ENCODE measurements at regions not wholly inside any gene's neighbourhood (a gene's known extent, or its start where the extent isn't known, plus 50 kb on each side); places are given as distances from the start of the nearest gene placed in this dataset.

DNA sequence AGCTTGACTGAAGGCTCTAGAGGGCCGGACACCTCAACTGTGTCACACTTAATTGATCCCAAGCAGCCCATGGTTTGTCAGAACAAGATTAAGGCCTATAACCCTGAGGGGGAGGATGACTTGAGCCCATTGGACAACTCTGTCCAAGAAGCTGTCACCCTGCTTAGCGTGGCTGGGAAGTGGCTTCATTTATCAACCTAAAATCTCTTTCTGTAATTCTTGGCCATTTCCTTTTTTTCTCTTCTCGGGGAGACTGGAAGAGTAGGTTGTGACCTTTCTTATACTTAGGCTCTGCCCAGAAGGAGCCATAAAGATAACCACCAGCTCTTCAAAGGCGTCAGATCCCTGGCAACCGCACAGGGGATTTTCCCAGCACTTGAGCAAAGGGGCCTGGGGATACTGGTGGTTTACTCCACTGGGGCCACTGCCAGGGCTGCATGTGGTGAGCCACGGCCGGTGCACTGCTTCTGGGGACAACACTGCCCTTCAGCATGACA, 265.5 kb downstream of the CYRIA start:
- no peaks in the 10 kb centered on the region for H3K9me3 ChIP-seq (ENCODE audit: control insufficient read depth, low read depth, low read length)
- no peaks in the 10 kb centered on the region for H3K9me3 Mint-ChIP-seq
- H3K23me2 ChIP-seq (ENCODE audit: insufficient read length, low read depth, low read length, poor library complexity, severe bottlenecking): no peaks in the 10 kb centered on the region
- no peak overlapping the region for H2BK15ac ChIP-seq (ENCODE audit: low read depth, low read length)
- H3K4me3 Mint-ChIP-seq: no peak overlapping the region
- H3K27me3 ChIP-seq (ENCODE audit: insufficient read depth, low read length): no peaks in the 10 kb centered on the region
- H2BK5ac ChIP-seq (ENCODE audit: insufficient read length, low read length): no peak overlapping the region
- WGBS (ENCODE audit: extremely low coverage, insufficient read length, low lambda C conversion rate): no CpG with 5 or more reads among the region's 7 CpGs
- H4K5ac ChIP-seq (ENCODE audit: insufficient read length, low read depth, low read length): no peak overlapping the region
- H3T11ph ChIP-seq (ENCODE audit: low read length): no peak overlapping the region
- H3K27ac Mint-ChIP-seq: no peak overlapping the region
- no peak overlapping the region for H2BK20ac ChIP-seq (ENCODE audit: low read depth, low read length, poor library complexity, severe bottlenecking)
- H3K4me2 ChIP-seq (ENCODE audit: insufficient read depth, insufficient read length, low read length): no peak overlapping the region
- H4K20me1 ChIP-seq (ENCODE audit: control insufficient read depth, insufficient read depth, insufficient read length): no peaks in the 10 kb centered on the region
- no peak overlapping the region for H2BK12ac ChIP-seq (ENCODE audit: insufficient read length, low read depth, low read length)
- no peak overlapping the region for H3K18ac ChIP-seq (ENCODE audit: insufficient read length, low read depth, low read length)
- H3K9ac ChIP-seq (ENCODE audit: extremely low read depth, insufficient read length, low read length): no peak overlapping the region
- no peaks in the 10 kb centered on the region for H3K4me1 Mint-ChIP-seq
- H3K27ac ChIP-seq (ENCODE audit: insufficient read length, low read depth, low read length): no peak overlapping the region
- no peaks in the 10 kb centered on the region for H3K4me1 ChIP-seq (ENCODE audit: insufficient read depth, low read length)
- H2AFZ ChIP-seq (ENCODE audit: low read length): no peak overlapping the region
- H3K27me3 Mint-ChIP-seq (ENCODE audit: low read depth): no peaks in the 10 kb centered on the region; the same call in 1 of the 2 replicates
- H3K14ac ChIP-seq (ENCODE audit: insufficient read depth, low read length): no peak overlapping the region
- no peaks in the 10 kb centered on the region for H3K79me2 ChIP-seq (ENCODE audit: insufficient read depth, low read length)
- H2AK5ac ChIP-seq (ENCODE audit: insufficient read length, low read length): no peak overlapping the region
- H3K79me1 ChIP-seq (ENCODE audit: insufficient read depth, low read depth, low read length, poor library complexity, severe bottlenecking): no peaks in the 10 kb centered on the region
- no peak overlapping the region for H3K23ac ChIP-seq (ENCODE audit: insufficient read length, low read depth, low read length)
- no peaks in the 10 kb centered on the region for H3K36me3 Mint-ChIP-seq (ENCODE audit: insufficient read depth in 1 of 3, low read depth in 3 of 3)
- H4K91ac ChIP-seq (ENCODE audit: insufficient read length, low read depth, low read length): no peak overlapping the region
- no peak for DNase-seq
- TF ChIP-seq, protein P1, sequence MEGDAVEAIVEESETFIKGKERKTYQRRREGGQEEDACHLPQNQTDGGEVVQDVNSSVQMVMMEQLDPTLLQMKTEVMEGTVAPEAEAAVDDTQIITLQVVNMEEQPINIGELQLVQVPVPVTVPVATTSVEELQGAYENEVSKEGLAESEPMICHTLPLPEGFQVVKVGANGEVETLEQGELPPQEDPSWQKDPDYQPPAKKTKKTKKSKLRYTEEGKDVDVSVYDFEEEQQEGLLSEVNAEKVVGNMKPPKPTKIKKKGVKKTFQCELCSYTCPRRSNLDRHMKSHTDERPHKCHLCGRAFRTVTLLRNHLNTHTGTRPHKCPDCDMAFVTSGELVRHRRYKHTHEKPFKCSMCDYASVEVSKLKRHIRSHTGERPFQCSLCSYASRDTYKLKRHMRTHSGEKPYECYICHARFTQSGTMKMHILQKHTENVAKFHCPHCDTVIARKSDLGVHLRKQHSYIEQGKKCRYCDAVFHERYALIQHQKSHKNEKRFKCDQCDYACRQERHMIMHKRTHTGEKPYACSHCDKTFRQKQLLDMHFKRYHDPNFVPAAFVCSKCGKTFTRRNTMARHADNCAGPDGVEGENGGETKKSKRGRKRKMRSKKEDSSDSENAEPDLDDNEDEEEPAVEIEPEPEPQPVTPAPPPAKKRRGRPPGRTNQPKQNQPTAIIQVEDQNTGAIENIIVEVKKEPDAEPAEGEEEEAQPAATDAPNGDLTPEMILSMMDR (conservative IDR thresholded peaks at IDR 0.05): no peak
- no peak overlapping the region for H4K8ac ChIP-seq (replicated peaks; ENCODE audit: insufficient read length, low read depth, low read length)
- no peak overlapping the region for H3K4ac ChIP-seq (ENCODE audit: low read depth, low read length)
- H3K56ac ChIP-seq (ENCODE audit: insufficient read length, low read depth, low read length): no peak overlapping the region
- H2BK120ac ChIP-seq (ENCODE audit: low read depth, low read length, poor library complexity, severe bottlenecking): no peak overlapping the region

Measured in H9 (cell line).